Epithelial cell of prostate (primary cell): ENCODE measurements at regions not wholly inside any gene's neighbourhood (a gene's known extent, or its start where the extent isn't known, plus 50 kb on each side); places are given as distances from the start of the nearest gene placed in this dataset.

Experiments used
- DNase-seq: peaks from one replicate; pipeline ENCODE4 v3.0.0-alpha.2; 2011; ENCODE audit warnings: low read depth, low spot score
- H3K27ac ChIP-seq: fragments of 450-650 bp; 2 replicates; pipeline ENCODE4 v1.5.1; 2017; ENCODE audit warnings: mild to moderate bottlenecking

DNA sequence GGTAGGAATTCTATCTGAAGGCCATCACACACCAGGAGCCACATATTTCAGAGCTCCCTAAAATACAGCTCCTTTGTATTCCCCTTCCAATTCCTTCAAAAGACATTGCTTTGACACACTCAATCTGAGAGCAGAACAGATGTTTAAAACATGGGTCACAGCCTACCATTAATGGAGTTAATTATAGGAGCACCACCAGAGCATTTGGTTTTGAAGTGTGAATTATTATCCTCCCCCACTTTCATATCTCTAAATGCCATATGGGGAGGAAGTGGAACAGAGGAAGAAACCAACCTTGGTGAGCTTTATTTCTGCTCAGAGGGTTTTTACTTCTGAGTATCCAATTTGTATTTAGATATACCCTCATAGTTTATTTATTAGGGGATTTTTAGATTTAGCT, 50.7 kb upstream of the TNFRSF21 start:
- DNase-seq, result no peak
- H3K27ac ChIP-seq, result no peak overlapping the region

DNA sequence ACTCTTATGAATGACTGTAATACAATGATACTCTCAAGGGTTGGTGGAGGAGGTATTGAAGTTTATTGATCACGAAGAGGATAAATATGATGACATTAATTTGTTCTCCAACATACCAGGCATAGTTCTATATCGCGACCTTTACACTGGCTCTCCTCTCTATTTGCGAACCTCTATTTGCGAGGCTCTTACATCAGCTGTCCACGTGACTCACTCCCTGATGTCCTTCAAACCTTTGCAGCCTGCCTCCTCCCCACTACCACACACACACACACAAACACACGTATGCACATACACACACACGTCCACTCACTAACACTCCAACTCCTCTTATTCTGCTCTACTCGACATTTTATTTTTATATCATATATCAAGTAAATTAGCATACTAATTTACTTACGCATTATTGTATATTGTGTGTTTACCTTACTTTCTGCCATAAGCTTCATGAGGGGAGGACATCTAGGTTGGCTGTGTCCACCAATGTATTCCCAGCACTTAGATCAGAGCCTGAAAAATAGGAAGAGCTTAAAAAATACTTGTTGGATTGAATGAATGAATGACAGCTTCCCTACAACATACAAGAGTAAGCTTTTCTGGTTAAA, 53.3 kb upstream of the TNFRSF21 start:
- no peak for DNase-seq
- no peak overlapping the region for H3K27ac ChIP-seq

DNA sequence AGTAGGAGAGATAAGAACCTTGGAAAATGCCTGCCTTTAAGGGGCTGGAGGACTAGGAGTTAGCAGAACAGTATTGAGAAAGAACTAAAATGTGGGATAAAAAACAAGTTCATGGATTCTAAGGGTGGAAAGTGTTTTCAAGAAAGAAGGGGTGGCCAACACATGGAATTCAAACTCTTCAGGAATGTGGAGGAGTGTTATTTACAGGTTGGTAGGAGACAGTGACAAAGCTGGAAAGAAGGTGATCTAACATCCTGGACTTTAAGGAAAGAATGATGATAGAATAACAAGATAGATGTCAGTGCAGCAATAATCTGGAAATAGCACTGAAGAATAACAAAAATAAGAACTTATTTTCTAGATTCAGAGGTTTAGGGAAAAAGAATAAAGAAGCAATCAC, 54.0 kb upstream of the TNFRSF21 start:
- H3K27ac ChIP-seq, result no peak overlapping the region
- DNase-seq, result no peak

DNA sequence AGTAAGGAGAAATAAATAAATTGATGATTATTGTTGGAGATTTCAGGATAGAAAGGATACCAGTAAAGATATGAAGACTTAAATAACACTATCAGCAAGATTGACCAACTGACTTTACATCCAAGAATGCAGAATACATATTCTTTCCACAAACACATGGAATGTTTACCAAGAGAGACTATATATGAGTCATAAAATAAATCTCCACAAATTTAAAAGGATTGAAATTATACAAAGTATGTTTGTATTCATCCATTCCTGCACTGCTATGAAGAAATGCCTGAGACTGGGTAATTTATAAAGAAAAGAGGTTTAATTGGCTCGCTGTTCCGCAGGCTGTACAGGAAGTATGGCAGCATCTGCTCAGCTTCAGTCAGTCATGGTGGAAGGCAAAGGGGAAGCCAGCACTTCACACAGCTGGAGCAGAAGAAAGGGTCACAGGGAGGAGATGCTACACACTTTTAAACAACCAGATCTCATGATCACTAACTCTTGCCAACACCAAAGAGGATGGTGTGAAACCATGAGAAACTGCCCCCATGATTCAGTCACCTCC, 56.7 kb upstream of the TNFRSF21 start:
- H3K27ac ChIP-seq, result no peak overlapping the region
- no peak for DNase-seq

DNA sequence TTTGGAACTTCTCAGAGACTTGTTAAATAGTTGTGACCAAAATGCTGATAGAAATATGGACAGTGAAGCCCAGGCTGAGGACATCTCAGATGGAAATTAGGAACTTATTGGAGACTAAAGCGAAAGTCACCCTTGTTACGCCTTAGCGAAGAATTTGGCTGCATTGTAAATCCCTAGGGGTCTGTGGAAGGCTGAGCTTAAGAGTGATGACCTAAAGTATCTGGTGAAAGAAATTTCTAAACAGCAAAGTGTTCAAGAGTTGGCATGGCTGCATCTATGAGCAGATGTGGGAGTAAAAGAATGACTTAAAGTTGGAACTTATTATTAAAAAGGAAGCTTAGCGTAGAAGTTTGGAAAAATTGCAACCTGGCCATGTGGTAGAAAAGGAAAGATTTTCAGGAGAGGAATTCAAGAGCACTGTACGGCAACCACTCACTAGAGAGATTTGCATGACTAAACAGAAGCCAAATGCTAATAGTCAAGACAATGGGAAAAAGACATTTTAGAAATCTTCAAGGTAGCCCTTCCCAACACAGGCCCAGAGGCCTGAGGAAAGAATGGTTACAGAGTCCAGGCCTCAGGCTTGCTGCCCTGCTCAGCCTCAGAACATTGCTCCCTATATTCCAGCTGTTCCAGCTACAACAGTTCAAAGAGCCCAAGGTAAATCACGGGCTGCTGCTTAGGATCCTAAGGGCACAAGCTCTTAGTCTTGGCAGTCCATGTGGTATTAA, 61.6 kb upstream of the TNFRSF21 start:
- H3K27ac ChIP-seq, result no peak overlapping the region
- no peak for DNase-seq

DNA sequence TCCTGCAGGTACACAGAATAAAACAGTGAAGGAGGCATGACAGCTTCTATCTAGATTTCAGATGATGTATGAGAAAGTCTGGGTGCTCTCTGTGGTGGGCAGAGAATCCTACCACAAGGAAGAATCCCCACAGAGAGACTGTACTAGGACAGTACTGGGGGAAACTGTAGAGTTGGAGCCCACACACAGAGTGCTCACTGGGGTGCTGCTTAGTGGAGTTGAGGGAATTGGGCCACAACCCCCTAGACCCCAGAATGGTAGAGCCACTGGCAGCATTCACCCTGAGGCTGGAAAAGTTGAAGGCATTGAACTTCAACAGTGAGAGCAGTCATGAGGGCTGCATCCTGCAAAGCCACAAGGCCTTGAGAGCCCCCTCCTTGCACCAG, 62.2 kb upstream of the TNFRSF21 start:
- no peak for DNase-seq
- H3K27ac ChIP-seq, result no peak overlapping the region

DNA sequence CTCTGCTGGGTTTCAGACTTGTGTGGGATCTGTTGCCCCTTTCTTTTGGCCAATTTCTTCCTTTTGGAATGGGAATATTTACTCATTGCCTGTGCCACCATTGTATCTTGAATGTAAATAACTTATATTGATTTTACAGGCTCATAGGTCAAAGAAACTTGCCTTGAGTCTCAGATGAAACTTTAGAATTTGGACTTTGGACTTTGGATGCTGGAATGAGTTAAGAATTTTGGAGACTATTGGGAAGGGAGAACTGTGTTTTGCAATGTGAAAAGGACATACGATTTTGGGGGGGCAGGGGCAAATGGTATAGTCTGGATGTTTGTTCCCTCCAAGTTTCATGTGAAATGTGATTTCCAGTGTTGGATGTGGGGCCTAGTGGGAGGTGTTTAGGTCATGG, 62.6 kb upstream of the TNFRSF21 start:
- no peak for DNase-seq
- H3K27ac ChIP-seq, result no peak overlapping the region

DNA sequence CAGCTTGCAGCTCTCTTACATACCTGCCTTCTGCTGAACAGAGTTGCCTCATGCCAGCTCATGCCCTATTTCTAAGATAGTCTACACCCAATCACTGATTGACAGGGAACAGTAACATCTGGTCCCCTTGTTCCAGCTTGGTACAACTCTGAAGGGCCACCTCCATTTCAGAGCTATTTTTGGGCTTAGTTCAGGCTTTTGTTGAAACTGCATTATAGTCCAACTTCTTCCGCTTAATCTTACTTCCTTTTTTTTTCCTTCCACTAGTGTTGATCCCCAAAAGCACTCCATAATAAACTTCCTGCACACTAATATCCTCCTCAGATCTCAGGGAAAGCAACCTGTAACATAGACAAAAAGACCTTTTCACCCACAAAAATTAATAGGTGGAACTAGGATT, 65.7 kb upstream of the TNFRSF21 start:
- DNase-seq, result no peak
- no peak overlapping the region for H3K27ac ChIP-seq

DNA sequence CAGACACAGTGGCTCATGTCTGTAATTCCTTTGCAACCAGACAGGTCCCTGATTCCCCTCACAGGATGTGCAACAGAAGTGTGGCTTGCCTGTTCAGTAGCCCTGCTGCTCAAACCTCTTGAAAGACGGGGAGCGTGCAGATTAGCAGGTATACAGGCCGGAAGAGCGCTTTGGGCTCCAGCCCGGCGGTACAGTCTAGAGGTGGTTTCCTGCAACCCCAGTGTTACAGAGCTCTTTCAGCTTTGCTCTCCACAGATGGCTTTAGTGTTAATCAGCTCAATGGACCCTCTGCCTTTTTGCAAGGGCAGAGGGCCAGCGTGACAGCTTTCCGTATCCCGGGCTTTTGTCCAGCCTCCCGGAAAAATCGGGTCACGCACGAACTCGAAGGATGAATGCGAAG, 67.2 kb upstream of the TNFRSF21 start:
- DNase-seq, result no peak
- no peak overlapping the region for H3K27ac ChIP-seq

DNA sequence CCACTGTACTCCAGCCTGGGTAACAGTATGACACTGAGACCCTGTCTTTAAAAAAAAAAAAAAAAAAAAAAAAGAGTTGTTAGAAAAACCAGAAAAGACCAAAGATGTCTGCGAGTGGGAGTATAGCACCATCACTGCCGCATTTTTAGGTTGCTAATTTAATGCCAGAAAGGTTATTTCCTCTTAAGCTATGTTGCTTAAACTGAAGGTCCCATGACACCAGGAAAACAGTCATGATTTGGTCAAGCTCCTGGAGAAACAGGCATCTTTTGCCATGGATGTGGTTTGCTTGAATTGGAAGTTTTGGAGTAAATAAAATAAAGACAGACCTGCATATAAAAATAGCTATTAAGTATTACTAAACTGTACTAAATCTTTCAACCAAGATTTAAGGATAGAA, 68.3 kb upstream of the TNFRSF21 start:
- no peak overlapping the region for H3K27ac ChIP-seq
- no peak for DNase-seq

DNA sequence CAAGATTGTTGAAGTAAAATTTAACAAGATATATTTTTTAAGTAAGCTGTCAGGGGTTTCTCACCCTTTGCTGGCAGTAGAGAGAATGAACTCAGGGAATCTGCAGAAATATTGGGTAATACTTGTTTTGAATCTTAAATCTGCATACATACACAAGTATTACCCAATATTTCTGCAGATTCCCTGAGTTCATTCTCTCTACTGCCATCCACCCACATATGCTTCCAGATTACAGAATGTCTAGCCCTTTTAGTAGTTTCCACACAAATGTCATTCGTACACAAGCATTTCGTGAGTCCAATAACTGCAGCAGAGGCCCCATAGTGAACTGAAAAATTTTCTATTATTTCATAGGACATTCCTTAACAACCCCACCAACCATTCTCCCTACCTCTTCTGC, 69.6 kb upstream of the TNFRSF21 start:
- H3K27ac ChIP-seq, result no peak overlapping the region
- no peak for DNase-seq

DNA sequence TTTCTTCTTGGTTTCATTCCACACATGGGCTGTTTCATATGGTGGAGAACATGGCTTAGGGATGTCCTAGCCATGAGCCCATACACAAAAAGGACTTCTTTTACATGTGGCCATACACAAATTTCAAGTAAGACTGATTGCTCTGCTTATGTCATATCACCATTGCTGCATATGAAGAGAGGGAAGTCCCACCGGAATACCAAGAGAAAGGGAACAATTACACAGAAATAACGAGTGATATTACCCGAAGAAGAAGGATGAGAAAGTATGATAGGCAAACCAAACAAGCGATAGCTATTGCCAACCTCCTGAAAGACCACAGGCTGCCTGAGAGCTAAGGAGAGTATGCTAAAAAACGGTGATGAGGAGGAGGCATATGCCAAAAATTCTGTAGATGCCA, 70.5 kb upstream of the TNFRSF21 start:
- no peak overlapping the region for H3K27ac ChIP-seq
- DNase-seq, result no peak

DNA sequence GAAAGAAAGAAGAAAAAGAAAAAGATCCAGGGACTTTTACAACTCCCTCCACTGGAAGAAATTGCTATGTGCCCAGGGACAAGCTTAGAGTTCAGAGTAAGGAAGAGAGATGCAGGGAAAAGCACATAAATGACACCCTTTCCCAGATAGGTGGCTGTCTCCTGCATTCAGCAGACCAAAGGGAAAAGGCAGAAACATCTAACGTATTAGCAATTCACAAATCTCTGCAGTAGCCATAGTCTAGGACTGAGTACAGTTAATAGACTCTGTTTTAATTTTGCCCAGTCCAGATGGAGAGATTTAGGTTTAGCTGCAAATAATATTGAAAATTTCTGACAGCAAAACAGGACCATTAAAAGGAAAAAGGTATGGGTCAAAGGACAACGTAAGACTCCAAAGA, 71.3 kb upstream of the TNFRSF21 start:
- H3K27ac ChIP-seq, result no peak overlapping the region
- no peak for DNase-seq

DNA sequence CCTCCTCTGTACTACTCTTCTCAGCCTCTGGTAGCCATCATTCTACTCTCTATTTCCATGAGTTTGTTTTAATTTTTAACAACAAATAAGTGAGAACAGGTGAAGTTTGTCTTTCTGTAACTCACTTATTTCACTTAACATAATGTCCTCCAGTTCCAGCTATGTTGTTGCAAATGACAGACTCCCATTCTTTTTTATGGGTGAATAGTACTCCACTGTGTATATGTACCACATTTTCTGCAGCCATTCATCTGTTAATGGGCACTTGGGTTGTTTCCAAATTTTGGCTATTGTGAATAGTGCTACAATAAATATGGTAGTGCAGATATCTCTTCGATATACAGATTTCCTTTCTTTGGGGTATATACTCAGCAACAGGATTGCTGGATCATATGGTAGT, 73.7 kb upstream of the TNFRSF21 start:
- DNase-seq, result no peak
- H3K27ac ChIP-seq, result no peak overlapping the region

DNA sequence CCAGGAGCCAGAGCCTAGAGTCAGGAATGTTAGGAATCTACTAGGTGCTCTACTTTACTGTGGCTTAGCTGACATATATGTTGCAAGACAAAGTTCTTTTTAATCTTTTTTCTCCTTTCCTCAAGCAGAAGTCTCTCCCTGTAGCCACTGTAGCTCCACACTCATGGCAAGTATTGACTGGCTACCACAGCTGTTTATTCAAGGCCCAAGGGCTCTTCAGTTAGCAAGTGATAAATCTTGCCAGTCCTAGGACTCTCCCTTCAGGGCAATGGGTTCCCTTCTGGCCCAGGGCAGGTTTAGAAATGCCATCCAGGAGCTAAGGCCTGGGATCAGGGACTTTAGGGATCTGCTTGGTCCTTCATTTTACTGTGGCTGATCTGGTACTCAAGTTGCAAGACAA, 82.0 kb upstream of the TNFRSF21 start:
- no peak overlapping the region for H3K27ac ChIP-seq
- DNase-seq, result no peak

DNA sequence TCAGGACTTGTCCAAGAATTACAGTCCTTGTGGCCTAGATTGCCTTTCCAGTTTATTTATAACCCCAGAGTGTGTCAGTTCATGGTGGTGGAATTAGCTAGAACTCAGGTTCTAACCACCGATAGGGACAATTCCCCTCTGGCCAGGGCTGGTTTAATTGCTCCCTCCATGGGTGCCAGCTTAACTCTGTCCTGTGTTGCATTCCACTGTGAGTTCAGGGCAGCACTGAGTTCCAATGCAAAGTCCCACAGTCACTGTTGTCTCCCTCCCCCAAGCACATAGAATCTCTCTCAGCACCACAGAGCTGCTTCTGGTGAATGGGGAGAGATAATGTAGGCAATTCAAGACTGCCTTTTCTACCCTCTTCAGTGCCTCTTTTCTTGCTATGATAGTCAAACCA, 82.5 kb upstream of the TNFRSF21 start:
- no peak for DNase-seq
- H3K27ac ChIP-seq, result no peak overlapping the region

DNA sequence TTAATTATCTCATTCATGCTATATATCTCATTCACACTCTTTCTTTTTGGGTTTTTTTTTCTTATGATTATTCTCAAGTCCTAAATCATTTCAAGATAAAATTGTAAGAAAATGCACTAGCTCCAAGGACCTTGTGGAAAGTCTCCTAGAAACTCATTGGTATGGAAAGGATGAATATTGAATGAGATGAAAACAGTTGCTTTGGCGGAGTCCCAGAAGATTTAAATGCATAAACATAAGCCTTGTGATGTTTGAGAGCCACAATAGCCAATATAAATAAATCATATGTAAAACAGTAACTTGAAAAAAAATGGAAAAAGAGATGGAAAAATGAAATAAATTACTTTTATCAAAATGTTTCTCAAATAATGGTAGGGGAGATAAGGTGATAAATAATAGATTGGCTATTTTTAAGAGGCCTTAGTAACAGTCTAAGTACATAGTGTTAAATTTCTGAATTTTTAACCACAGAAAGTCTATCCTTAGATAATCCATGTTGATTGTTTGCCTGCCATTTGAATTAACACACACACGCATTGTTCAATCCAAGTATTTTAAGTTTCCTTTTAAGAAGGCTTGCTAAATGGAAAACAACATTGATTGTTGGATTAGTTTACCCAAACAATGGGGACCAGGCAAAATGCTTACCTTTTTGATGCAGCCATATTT, 81.1 kb upstream of the CD2AP start:
- H3K27ac ChIP-seq, result no peak overlapping the region

DNA sequence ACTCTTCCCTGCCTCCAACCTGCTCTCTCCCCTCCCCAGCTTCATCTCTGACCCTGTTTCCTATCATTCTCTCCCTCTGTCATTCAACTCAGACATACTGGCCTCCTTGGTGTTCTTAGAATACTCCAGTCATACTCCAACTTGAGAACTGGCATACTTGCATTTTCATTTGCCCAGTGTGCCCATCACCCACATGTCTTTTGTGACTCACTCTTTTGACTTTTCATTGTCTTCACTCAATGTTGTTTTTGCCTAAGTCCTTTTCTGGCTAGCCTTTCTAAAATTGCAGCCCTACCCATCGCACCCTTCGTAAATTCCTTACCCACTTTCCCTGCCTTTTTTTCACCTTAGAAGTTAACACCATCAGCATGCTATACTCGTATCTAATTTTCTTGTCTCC, 77.0 kb upstream of the CD2AP start:
- no peak overlapping the region for H3K27ac ChIP-seq
- no peak for DNase-seq

More for the DNA sequence above, 81.1 kb upstream of the CD2AP start:
- no peak for DNase-seq

DNA sequence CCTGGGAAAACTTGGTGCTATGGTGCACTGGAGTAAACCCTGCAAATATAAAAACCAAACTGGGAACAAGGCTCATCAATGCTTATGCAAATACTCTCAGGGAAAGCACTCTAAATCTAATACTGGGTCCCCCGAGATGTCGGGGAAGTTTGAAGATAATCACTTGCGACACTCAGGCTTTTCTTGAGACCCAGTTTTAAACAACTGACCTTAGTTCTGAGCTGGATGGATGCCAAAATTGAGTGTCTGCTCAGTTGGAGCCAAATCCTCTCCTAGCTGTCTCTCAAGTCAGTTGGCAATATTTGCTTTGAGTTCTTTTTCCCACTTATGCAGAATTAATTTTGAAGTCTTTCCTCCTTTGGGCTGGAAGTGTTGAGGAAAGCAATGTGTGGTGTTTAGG, 75.5 kb upstream of the CD2AP start:
- no peak for DNase-seq
- H3K27ac ChIP-seq, result no peak overlapping the region

DNA sequence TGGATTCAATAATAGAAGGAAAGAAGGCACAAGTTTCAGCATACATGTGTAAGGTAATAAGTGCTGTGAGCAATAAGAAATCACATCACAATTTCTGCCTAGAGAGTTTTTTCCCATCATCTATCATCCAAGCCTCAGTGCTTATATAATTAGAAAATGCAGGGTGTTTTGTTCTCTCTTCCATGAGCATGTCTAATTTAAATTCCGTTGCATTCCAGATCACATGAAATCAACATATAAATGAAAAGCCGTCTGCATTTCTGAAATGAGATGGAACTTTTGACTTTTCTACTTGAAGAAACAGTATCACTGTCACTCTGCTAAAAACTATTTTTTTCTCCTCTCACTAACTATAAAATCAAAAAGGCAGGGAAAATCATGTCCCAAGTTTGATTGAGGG, 74.5 kb upstream of the CD2AP start:
- DNase-seq, result no peak
- no peak overlapping the region for H3K27ac ChIP-seq

DNA sequence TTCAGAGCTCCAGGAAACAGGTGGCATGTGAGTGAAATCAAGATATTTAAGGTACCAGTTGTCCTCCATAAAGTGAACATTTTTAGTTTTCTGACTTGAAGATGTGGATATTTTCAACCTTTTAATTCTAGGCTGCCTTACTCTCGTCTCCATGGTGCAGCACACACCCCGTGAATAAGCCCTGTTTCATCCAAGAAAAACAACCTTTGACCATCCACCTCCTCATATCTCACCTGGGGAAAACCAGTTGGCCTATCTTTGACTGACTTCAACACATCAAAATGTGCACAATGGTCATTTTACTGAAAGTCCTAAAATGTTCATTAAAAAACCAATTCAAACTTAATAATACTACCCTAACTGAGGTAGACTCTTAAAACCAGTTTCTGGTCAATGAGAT, 73.8 kb upstream of the CD2AP start:
- DNase-seq, result no peak
- no peak overlapping the region for H3K27ac ChIP-seq

DNA sequence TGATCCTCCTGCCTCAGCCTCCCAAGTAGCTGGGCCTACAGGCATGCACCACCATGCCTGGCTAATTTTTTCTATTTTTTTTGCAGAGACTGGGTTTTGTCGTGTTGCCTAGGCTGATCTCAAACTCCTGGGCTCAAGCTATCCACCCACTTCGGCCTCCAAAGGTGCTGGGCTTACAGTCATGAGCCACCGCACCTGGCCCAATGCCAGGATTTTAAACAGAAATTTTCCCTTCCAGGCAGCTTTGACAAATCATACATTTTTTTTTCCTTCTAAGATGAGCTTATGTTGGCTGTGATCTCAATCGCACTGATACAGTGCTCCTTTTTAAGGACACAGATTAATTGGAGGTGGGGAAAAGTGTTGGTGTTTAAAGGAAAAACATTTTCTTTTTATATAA, 73.2 kb upstream of the CD2AP start:
- DNase-seq, result no peak

More for the DNA sequence above, 73.2 kb upstream of the CD2AP start:
- H3K27ac ChIP-seq, result no peak overlapping the region
